GM21619 (cell line): ENCODE measurements at regions not wholly inside any gene's neighbourhood (a gene's known extent, or its start where the extent isn't known, plus 50 kb on each side); places are given as distances from the start of the nearest gene placed in this dataset.

Source experiments
- ATAC-seq: cut with Tn5 transposase; IDR thresholded peaks from one replicate; pipeline ENCODE4 v1.9.1; 2021; ENCODE audit not compliant: unreplicated experiment

- no peak for ATAC-seq
Measured at GRCh38 chr12:22893878-22894277, 268.9 kb downstream of the ETNK1 start.

- no peak for ATAC-seq
Measured at GRCh38 chr12:22899184-22899583, 274.2 kb downstream of the ETNK1 start.

DNA sequence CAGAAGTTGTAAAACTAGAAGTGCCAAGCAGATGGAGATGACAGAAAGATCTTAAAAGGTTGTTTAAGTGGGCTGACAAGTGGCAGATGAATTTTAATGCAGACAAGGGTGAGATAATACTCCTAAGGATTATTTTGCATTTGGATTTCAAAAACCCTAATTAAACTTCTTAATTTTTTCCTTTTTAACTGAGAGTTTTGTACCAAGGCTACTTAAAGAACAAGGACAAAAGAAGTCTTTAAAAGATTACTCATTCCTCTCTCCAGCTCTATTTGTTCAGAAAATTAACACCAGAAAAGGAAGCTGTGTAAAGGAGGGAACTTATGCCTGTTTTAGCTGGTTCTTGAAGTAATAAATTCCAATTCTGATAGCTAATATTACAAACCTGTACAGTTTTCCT, 275.4 kb downstream of the ETNK1 start:
- ATAC-seq = no peak

GRCh38 chr12:22904485-22904884, 279.5 kb downstream of the ETNK1 start:
- no peak for ATAC-seq

- ATAC-seq = no peak
Measured at GRCh38 chr12:22916241-22916640, 291.3 kb downstream of the ETNK1 start.

DNA sequence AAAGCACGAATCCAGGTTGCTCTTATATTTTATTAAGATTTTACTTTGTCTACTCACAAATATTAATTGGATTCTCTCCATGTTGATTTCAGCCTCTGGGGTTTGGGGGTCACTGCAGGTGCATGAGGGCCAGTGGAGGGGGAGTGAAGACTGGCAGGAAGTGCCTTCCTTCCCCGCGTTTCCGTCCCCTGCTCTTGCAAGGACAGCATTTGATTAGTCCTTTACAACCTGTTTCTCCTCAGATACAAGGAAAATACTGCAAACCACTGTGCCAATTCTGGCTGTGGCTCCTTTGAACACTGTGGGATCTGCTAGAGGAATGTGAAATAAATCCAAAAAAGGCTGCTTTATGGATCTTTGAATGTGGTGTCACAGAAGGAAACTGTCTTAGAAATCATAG, 291.8 kb downstream of the ETNK1 start:
- ATAC-seq = no peak

GRCh38 chr12:22919883-22920282, 294.9 kb downstream of the ETNK1 start:
- ATAC-seq = no peak

DNA sequence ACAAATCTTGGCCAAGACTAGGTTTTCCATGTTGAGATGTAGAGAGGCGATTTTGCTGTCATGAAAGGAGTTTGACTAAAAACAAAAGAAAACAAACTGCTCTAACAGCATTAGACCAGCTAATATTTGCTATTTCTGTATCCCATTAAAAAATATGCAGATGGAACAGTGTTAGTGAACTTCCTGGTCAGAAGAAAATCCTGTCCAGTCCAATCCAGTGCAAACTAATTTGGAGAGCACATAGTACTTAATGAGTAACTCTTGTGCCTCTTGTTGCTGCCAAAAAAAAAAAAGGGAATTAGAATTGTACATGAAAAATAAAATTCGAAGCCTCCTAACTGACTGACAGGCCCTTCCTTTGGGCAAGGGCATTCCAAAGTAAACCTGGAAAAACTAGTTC, 298.8 kb downstream of the ETNK1 start:
- no peak for ATAC-seq

DNA sequence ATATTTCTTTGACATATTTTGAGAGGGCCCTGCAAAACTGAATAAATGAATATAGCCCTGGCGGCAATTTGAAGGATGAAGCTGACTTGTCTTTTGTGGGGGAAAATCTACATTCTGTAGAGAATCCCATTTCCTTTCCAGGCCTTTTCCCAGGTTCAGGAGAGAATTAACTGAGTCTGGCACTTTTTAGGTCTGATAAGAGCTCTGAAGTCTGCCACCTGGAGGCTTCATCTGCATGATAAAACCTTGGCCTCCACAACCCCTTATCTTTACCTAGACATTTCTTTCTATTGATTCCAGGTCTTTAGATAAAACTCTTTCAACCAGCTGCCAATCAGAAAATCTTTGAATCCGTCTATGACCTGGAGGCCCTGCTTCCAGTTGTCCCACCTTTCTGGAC, 299.4 kb downstream of the ETNK1 start:
- ATAC-seq = no peak

GRCh38 chr12:22925623-22926022, 300.7 kb downstream of the ETNK1 start:
- ATAC-seq = no peak

GRCh38 chr12:22932431-22932830, 307.5 kb downstream of the ETNK1 start:
- ATAC-seq = no peak

GRCh38 chr12:22935090-22935489, 310.1 kb downstream of the ETNK1 start:
- no peak for ATAC-seq

DNA sequence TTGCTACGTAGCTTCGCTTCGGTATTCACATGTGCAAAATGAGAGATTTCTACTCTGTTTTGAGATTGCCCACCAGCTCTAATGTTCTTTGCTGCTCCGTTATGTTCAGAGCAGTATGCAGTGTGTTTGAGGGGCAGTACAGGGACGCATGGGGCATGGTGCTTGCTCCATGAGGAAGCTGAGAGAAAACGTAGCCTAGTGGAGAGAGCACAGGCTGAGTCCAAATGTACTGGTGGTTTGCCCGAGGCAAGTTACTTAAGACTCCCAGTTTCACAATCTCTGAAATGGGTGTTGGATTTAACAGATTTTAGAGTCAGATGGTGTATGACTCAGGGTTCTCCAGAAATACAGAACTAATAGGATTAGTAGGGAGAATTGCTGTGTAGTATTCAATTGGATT, 310.5 kb downstream of the ETNK1 start:
- ATAC-seq = no peak

- ATAC-seq = no peak
Measured at GRCh38 chr12:22938323-22938722, 313.4 kb downstream of the ETNK1 start.

DNA sequence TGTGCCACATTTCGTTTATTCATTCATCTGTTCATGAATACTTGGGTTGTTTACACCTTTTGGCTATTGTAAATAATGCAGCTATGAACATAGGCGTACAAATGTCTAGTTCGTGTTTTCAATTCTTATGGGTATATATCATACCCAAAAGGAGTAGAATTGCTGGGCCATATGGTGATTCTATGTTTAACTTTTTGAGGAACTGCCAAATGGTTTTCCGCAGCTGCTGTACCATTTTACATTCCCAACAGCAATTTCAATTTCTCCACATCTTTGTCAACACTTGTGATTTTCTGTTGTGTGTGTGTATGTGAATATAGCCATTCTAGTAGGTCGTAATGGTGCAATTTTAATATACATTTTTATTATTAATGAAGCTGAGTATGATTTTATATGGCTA, 326.2 kb downstream of the ETNK1 start:
- no peak for ATAC-seq

DNA sequence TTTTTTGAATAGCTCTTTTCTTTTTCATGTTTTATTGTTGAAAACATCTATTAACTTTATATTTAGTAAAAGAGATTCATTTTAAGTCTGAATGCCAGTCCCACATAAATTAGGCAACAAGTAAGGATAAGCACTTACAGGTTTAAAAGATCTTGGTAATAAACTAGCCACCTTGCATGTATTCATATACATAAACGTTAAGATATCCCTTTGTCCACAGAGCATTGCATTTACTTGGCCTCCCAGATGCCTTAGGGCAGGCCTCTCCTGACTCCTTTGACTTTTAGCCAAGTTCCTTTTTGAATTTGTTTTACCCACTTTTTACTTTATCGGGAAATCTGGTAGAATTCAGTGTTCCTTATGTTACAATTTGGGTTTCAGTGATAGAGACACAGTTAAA, 331.7 kb downstream of the ETNK1 start:
- ATAC-seq = no peak

DNA sequence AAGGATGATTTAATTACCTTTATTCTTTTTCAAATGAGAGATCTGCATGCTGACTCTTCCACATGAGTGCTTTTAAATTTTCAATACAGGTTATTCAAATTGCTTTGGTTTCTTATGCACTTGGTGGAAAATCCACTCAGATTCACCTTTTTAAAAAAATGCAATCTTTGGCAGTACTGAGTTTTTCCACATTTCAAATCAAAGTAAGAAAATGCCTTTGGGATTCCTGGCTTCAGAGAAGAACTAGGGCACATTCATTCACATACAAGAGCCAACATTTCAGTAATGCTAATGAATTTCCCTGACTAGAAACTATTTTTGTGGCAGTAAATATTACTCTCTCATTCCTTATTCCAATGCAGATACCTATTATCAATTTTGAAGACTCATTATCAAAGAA, 342.2 kb downstream of the ETNK1 start:
- ATAC-seq = no peak

DNA sequence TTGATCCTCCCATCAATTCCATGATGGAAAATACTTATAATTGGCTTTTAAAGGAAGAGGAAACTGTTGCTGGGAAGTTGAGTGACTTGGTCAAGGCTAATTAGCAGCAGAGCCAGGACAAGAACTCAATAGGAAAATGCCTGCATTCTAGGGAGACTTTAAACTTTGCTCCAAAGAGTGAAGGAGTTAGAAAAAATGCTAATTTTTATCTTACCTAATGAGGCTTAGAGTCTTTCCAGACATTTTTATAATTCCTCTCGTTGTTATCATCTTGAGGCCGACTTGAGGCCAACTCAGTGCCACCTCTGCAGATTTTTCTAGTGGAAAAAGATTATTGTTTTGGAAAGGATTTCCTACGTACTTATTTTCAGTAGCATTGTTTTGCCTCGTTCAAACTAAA, 344.6 kb downstream of the ETNK1 start:
- no peak for ATAC-seq

- no peak for ATAC-seq
Measured at GRCh38 chr12:22971247-22971646, 346.3 kb downstream of the ETNK1 start.

DNA sequence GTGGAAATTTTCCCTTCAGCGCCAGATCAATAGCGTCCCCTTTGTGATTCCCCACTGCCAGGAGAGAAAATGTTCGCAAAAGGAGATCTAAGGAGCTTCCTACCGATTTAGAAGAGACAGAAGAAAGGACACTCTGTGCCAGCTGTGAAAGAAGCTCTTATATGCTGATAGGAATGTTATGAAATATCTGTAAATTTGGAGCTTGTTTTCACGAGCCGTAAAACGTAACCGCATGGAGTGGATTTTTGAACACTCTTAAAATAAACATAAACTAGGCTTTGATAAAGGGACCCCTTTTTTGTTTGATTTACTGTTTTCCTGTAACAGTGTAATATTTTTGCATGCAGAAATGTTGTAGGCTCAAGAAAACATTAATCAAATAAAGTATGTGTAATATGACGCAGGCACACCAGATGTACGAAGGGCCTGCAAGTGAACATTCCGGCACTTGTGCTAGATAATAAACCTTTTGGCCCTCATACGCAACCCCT, 346.8 kb downstream of the ETNK1 start:
- ATAC-seq = no peak

GRCh38 chr12:22974865-22975264, 349.9 kb downstream of the ETNK1 start:
- no peak for ATAC-seq

DNA sequence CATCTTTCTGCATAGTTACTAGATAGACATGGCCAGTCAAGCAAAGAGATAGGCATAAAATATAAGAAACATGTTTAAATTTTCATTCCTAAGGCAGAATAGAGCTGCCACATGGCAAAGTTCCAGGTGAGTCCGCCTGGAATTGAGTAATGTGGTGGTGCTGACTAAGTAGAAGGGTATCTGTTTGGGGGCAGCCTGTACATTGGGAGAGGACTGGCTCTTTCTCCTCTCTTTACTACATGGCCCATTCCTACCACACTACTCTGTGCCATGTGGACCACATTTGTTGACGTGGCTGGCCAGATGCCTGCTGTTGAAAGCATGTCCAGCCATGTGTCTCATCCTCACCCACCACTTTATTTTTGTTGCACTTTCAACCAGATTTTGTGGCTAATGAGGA, 354.0 kb downstream of the ETNK1 start:
- ATAC-seq = no peak

DNA sequence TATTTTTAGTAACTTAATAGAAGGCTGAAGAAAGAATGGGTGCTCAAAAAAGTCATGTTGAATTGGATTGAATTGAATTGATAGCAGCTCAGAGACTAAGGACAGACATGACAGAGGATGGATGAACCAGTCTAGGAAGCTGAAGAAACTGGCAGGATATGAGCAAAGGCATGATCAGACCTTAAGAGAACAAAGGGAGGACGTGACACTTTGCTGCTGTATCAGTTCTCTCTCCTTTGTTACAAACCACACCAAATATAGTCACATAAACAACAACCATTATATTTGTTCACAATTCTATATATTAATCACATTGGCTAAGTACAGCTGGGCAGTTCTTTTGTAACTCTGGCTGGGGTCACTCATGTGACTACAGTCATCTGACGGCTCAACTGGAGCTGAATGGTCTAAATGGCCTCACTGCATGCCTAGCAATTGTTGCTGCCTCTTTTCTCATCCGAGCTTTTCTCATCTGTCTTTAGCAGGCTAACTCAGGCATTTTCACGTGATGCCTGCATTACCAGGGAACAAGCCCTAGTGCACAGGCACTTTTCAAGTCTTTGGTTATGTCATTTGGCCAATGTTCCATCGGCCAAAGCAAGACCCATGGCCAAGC, 355.0 kb downstream of the ETNK1 start:
- no peak for ATAC-seq
